Panc1 (cell line): ENCODE measurements at regions not wholly inside any gene's neighbourhood (a gene's known extent, or its start where the extent isn't known, plus 50 kb on each side); places are given as distances from the start of the nearest gene placed in this dataset.

Experiments
- ATAC-seq: fragments of 200-7000 bp; cut with Tn5 transposase; 2 replicates; pipeline ENCODE4 v1.9.1; 2020; ENCODE audit warnings: mild to moderate bottlenecking, moderate library complexity
- BruUV-seq: library from RNA; stranded (reverse); fragments of 400-500 nt; replicated peaks from 2 replicates; lab custom pipeline; 2021; lab: Mats Ljungman, UMichigan
- CTCF ChIA-PET: fragments of 300-600 bp; sonication (Branson Sonifier 250); formaldehyde crosslinking; loops from one replicate; lab custom pipeline; 2022; ENCODE audit warnings: antibody characterized with exemption; lab: Charles Lee
- POLR2A ChIA-PET: fragments of 300-600 bp; sonication (Branson Sonifier 250); formaldehyde crosslinking; loops from one replicate; lab custom pipeline; 2022; ENCODE audit warnings: antibody characterized with exemption; lab: Charles Lee
- DNase-seq: peaks from one replicate; pipeline ENCODE4 v3.0.0-alpha.2; 2010; ENCODE audit warnings: low read depth, low spot score
- H3K27ac ChIP-seq: 2 replicates; pipeline ENCODE4 v1.5.1; 2011; ENCODE audit warnings: mild to moderate bottlenecking, low read length, inconsistent platforms
- H3K27me3 ChIP-seq: fragments of 200-500 bp; sonication (Bioruptor generic); 2 replicates; pipeline ENCODE4 v1.6.0; 2014; ENCODE audit warnings: low read length, inconsistent platforms; ENCODE audit not compliant: control insufficient read depth, insufficient read depth
- H3K36me3 ChIP-seq: fragments of 200-500 bp; sonication (Bioruptor generic); 2 replicates; pipeline ENCODE4 v1.5.1; 2014; ENCODE audit warnings: inconsistent platforms, mild to moderate bottlenecking, low read length, moderate library complexity; ENCODE audit not compliant: control insufficient read depth, insufficient read depth
- H3K4me1 ChIP-seq: 2 replicates; pipeline ENCODE4 v1.5.1; 2011; ENCODE audit warnings: inconsistent platforms, mild to moderate bottlenecking, low read length, moderate library complexity; ENCODE audit not compliant: control insufficient read depth, insufficient read depth
- H3K4me3 ChIP-seq, 2 experiments: 2 replicates each; pipeline ENCODE4 v1.5.1; 2011 to 2012; ENCODE audit warnings: low read depth in 2 of 2, low read length in 2 of 2, mild to moderate bottlenecking in 2 of 2, inconsistent platforms in 1 of 2, moderate library complexity in 1 of 2
- H3K9me3 ChIP-seq: fragments of 200-500 bp; sonication (Bioruptor generic); 2 replicates; pipeline ENCODE4 v1.5.1; 2014; ENCODE audit warnings: low read depth, mild to moderate bottlenecking, inconsistent platforms, low read length, moderate library complexity; ENCODE audit not compliant: control insufficient read depth, insufficient read depth
- CTCF ChIP-seq: fragments of 450-650 bp; IDR thresholded peaks from 2 replicates; pipeline ENCODE4 v1.5.1; 2017; ENCODE audit warnings: mild to moderate bottlenecking
- POLR2AphosphoS5 ChIP-seq: IDR thresholded peaks from 2 replicates; pipeline ENCODE4 v1.6.1; 2012; ENCODE audit warnings: mild to moderate bottlenecking, low read depth, low read length, moderate library complexity
- REST ChIP-seq, 2 experiments: IDR thresholded peaks; 2 replicates each; pipeline ENCODE4 v1.6.1; 2011 to 2012; ENCODE audit warnings: low read depth in 2 of 2, control low read depth in 1 of 2, low read length in 1 of 2, mild to moderate bottlenecking in 1 of 2, moderate library complexity in 1 of 2; ENCODE audit not compliant: insufficient read depth in 1 of 2
- SIN3A ChIP-seq: IDR thresholded peaks from 2 replicates; pipeline ENCODE4 v1.6.1; 2012; ENCODE audit warnings: low read depth, mild to moderate bottlenecking, low read length, moderate library complexity, borderline replicate concordance; ENCODE audit not compliant: insufficient read depth
- TCF7L2 ChIP-seq: IDR thresholded peaks from 2 replicates; pipeline ENCODE4 v1.6.1; 2011; ENCODE audit warnings: mild to moderate bottlenecking, low read depth, low read length, inconsistent platforms
- in situ Hi-C: cut with HindIII; loops from 2 replicates; pipeline ENCODE4 v1.10.0; 2016; ENCODE audit warnings: low sequenced_read_pairs, low pct_unique_long_range_greater_than_20kb
- intact Hi-C: fragments of 100-400 bp; cut with micrococcal nuclease; formaldehyde crosslinking; loops from one replicate; pipeline ENCODE4 v1.10.0; 2022; ENCODE audit not compliant: unreplicated experiment

DNA sequence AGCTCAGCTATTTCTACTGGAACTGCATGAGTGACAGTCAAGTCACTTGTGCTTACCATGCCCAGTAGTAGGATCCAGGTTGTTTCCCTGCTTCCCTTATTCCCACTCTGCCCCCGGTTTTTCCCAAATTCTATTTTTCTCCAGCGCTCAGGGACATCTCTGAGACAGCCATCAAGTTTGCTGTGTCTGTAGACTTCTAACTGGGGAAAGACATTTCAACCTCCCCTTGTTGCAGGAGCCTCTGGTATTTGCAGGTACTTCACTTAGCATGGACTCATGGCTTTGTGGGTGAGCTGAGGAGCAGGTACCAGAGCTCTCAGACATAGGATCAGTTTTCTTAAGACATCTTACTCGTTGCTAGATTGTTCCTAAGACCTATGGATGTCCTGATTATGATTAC, 801.6 kb upstream of the RBFOX1 start:
- no peak for TF ChIP-seq SIN3A
- no peak for TF ChIP-seq POLR2AphosphoS5
- no peak for TF ChIP-seq TCF7L2
- no peak for TF ChIP-seq REST (IDR thresholded peaks at IDR 0.05; ENCODE audit: insufficient read depth in 1 of 2, low read depth in 2 of 2, low read length in 1 of 2)
- TF ChIP-seq CTCF = no peak
- ATAC-seq = no peak
- ChIA-PET CTCF (no interaction called here), POLR2A (no interaction called here)
- in situ Hi-C loops = no loop called here
- no peaks in the 10 kb centered on the region for H3K27me3 ChIP-seq
- no peak overlapping the region for H3K4me3 ChIP-seq
- no peak overlapping the region for H3K27ac ChIP-seq
- H3K4me1 ChIP-seq = no peaks in the 10 kb centered on the region
- H3K9me3 ChIP-seq = no peaks in the 10 kb centered on the region
- intact Hi-C loops = no loop called here
- no peaks in the 10 kb centered on the region for H3K36me3 ChIP-seq
- DNase-seq = no peak
- BruUV-seq = no TSS peak

- intact Hi-C loops = no loop called here
- in situ Hi-C loops = no loop called here
- BruUV-seq = no TSS peak
- Histone ChIP-seq H3K4me3 (no peak overlapping the region), H3K4me1 (no peaks in the 10 kb centered on the region), H3K27ac (no peak overlapping the region), H3K27me3 (no peaks in the 10 kb centered on the region), H3K9me3 (no peaks in the 10 kb centered on the region), H3K36me3 (no peaks in the 10 kb centered on the region)
- no peak for TF ChIP-seq SIN3A
- TF ChIP-seq REST (IDR thresholded peaks at IDR 0.05; ENCODE audit: insufficient read depth in 1 of 2, low read depth in 2 of 2, low read length in 1 of 2) = no peak
- no peak for TF ChIP-seq CTCF
- no peak for TF ChIP-seq POLR2AphosphoS5
- ATAC-seq (no peak), DNase-seq (no peak)
- POLR2A ChIA-PET = no interaction called here
- CTCF ChIA-PET = no interaction called here
These were observed 804.4 kb upstream of the RBFOX1 start for GRCh38 chr16:6528217-6528616.
